OCI-LY3 (cell line): ENCODE measurements at regions not wholly inside any gene's neighbourhood (a gene's known extent, or its start where the extent isn't known, plus 50 kb on each side); places are given as distances from the start of the nearest gene placed in this dataset.

Experiments used
- EZH2phosphoT487 ChIP-seq: fragments of 200-600 bp; shearing (Covaris generic); IDR thresholded peaks from 2 replicates; pipeline ENCODE4 v1.6.1; 2018; ENCODE audit warnings: antibody characterized with exemption, mixed run types, low read depth
- TF ChIP-seq, protein P1 (sequence below): fragments of 200-600, 300-600 bp; sonication (generic); IDR thresholded peaks from 2 replicates; pipeline ENCODE4 v1.5.1; 2014; ENCODE audit warnings: antibody characterized with exemption, low read length, low read depth

DNA sequence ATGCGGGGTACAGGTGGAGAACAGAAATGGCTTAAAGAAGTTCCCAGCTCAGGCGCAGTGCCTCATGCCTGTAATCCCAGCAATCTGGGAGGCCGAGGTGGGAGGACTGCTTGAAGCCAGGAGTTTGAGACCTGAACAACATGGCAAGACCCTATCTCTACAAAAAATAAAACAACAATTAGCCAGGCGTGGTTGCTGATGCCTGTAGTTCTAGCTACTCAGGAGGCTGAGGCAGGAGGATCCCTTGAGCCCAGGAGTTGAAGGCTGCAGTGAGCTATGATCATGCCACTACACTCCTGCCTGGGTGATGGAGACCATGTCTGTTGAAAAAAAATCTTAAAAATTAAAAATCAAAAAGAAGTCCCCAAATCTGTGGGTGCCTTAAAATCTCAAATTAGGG, 228.3 kb upstream of the WSB1 start:
- TF ChIP-seq, protein P1, sequence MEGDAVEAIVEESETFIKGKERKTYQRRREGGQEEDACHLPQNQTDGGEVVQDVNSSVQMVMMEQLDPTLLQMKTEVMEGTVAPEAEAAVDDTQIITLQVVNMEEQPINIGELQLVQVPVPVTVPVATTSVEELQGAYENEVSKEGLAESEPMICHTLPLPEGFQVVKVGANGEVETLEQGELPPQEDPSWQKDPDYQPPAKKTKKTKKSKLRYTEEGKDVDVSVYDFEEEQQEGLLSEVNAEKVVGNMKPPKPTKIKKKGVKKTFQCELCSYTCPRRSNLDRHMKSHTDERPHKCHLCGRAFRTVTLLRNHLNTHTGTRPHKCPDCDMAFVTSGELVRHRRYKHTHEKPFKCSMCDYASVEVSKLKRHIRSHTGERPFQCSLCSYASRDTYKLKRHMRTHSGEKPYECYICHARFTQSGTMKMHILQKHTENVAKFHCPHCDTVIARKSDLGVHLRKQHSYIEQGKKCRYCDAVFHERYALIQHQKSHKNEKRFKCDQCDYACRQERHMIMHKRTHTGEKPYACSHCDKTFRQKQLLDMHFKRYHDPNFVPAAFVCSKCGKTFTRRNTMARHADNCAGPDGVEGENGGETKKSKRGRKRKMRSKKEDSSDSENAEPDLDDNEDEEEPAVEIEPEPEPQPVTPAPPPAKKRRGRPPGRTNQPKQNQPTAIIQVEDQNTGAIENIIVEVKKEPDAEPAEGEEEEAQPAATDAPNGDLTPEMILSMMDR, result no peak
- TF ChIP-seq EZH2phosphoT487, result no peak
